Left colon (tissue), 2 donors: ENCODE measurements at regions not wholly inside any gene's neighbourhood (a gene's known extent, or its start where the extent isn't known, plus 50 kb on each side); places are given as distances from the start of the nearest gene placed in this dataset.
A peak's percentile ranks its signal among the peaks of the same experiment; 100 is the strongest.

Experiments used
- ATAC-seq: fragments of 200-7000 bp; cut with Tn5 transposase; one replicate; pipeline ENCODE4 v1.9.1; 2020; ENCODE audit warnings: mild to moderate bottlenecking, moderate library complexity
- DNase-seq, 2 donors: peaks; one replicate each; pipeline ENCODE4 v3.0.0-alpha.2; 2020
- intact Hi-C, 2 donors: fragments of 100-400 bp; cut with DNase I in 1 of 2; cut with micrococcal nuclease in 1 of 2; formaldehyde crosslinking; loops; one replicate each; pipeline versions ENCODE4 v1.11.2 to v1.14.0; 2022; cut with DNase I, micrococcal nuclease
- donor health status: DM: no; HTN: no; CAD: no.
- donor health status: DM: yes; HTN: yes; CAD: no.

- DNase-seq = no peak
- no peak for ATAC-seq
- intact Hi-C loops = no loop called here
These were observed 137.5 kb upstream of the HMHB1 start for GRCh38 chr5:143674469-143674786.

GRCh38 chr5:143673676-143674468 is 138.1 kb upstream of the HMHB1 start:
- ATAC-seq (no peak), DNase-seq (no peak)
- intact Hi-C loops = no loop called here

GRCh38 chr5:143672806-143673205 is 139.2 kb upstream of the HMHB1 start:
- DNase-seq = no peak
- intact Hi-C loops = no loop called here
- ATAC-seq = no peak

DNA sequence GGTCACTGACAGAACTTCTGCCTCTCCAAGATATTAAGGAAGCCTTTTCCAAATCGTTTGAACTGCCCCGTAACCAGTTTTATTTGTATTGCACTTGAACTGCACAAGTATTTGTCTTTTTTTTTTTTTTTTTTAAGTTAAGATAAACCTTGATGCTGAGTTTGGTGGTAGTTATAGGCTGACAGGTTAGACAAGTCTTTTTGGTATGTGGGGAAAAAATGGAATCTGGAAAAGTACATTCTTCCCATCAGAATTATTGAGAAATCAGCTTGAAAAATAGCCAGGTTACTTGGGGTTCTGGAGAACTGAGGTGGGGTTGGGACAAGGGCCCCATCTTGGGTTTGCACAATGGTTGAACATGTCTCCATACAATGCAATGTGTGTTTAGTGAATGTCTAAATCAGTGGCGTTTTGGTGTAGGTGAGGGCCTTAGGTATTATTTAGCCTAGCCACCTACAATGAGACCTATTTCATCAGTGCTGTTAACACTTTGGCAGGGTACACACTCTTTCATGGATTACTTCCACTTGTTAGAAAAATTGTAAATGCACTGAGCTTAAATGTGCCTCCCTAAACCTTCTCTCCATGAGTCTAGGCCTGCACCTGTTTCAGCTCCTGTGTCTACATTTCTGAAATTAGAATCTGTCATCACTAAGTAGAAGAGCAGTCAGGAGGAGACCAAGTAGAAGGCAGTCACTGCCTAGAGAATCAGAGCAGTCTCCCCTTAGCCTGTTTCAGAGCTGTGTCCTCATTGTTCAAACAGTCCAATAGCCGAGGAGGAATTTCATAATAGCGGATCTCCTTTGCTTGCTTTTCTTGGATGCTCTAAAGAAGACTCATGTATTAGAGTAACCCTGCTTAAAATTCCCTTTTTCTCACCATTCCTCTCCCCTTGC is 140.0 kb upstream of the HMHB1 start:
- DNase-seq = no peak
- intact Hi-C loops = no loop called here
- ATAC-seq = no peak

- intact Hi-C loops = no loop called here
- ATAC-seq (no peak), DNase-seq (no peak)
These were observed 140.9 kb upstream of the HMHB1 start for GRCh38 chr5:143671021-143671420.

- DNase-seq (no peak), ATAC-seq (no peak)
These were observed 146.1 kb upstream of the HMHB1 start for GRCh38 chr5:143665866-143666265.

GRCh38 chr5:143664623-143665022 is 147.3 kb upstream of the HMHB1 start:
- no peak for ATAC-seq
- intact Hi-C loops = no loop called here
- no peak for DNase-seq

More at GRCh38 chr5:143665866-143666265, 146.1 kb upstream of the HMHB1 start:
- intact Hi-C loops = no loop called here

GRCh38 chr5:143663872-143664271 is 148.1 kb upstream of the HMHB1 start:
- ATAC-seq (peak; percentile 94), DNase-seq (no peak)
- intact Hi-C loops = no loop called here

DNA sequence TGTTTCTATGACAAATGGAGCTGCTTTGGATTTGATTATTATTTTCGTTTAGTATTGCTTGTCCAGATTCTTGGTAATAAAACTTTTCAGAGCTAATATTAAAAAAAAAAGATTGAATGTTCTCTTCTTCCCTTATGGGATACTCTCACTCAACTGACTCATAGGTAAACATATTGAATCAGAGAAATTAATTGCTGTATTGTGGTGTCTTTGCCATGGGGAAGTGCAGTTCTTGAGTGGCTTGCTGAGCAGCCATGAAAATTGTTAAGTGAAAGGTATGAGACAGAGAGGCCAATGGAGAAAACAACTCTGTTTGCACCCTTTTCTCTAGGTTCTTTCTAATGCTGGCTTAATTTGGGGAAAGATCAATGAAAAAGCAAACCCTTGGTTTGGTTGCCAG is 149.9 kb upstream of the HMHB1 start:
- DNase-seq (no peak), ATAC-seq (no peak)
- intact Hi-C loops = no loop called here

- intact Hi-C loops = no loop called here
- no peak for DNase-seq
- no peak for ATAC-seq
These were observed 151.3 kb upstream of the HMHB1 start for GRCh38 chr5:143660625-143661024.

DNA sequence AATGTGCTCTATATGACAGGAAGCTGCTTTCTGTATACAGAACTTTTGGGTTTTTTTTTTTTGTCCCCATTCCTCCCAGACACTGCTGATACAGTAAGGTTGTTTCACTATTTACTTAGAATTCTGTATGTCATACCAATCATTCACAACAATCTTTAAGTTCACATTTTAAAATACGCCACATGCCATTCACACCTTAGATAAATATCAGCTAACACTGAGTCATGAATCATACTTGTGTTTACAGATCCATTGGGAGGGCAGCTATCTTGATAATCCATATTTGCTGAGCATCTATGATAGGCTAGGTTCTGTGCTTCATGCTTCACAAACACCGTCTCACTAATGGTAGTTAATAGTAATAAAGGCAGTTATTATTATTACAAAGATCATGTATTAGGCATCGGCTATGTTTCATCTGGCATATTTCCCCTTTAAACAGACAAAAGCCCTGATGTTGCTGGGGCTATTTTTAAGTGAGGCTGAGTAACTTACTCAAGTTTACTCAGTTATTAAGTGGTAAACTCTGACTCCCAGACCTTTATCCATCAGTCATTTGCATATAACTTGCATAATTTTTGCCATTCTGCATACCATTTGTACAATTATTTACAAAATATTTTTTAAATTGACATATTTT is 152.2 kb upstream of the HMHB1 start:
- DNase-seq = no peak
- intact Hi-C loops = no loop called here
- ATAC-seq = peak; percentile 53

- intact Hi-C loops = no loop called here
- DNase-seq = no peak
- no peak for ATAC-seq
These were observed 153.0 kb upstream of the HMHB1 start for GRCh38 chr5:143658956-143659355.

- ATAC-seq = no peak
- no peak for DNase-seq
- intact Hi-C loops = no loop called here
These were observed 154.2 kb upstream of the HMHB1 start for GRCh38 chr5:143657647-143658285.

DNA sequence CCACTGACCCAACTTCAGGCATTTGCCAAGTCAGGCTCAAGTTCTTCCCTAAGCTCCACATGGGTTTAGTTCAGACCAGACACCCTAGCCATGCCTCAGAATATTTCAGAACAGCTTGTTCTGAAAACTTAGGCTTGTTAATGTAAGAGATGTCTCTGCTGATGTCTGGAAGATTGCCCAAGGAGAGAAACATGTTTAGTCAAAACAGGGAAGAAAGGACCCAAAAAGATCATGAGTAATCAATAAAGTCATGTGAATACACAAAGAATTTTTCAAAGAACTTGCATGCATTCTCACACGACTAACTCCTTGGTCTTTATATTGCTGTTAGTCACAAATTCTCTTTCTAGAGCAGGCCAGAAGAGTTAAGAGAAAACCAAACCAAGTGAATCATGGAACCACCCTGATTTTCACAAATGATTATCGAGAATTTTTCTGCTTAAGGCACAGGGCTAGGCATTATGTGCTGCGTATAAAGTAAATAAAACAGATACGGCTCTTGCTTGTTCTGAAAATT is 158.1 kb upstream of the HMHB1 start:
- no peak for ATAC-seq
- intact Hi-C loops = no loop called here
- DNase-seq = no peak

DNA sequence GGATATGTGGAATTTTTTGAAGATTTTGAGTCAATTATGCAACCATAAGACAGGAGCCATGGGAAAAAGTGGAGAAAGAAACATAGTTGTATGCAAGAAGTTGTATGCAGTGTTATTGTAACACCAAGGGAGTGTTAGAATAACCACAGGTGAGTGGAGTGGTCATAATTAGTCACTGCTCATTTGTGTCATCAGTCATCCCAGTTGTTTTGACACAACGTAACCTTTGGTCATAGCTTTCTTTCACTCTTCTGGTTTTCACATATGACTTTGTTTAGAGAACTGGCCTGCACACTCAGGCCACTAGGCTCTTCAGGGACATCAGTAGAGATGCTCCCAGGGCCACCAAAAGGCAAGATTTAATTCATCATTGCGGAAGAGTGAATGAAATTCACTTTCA is 158.7 kb upstream of the HMHB1 start:
- intact Hi-C loops = no loop called here
- DNase-seq (no peak), ATAC-seq (peak; percentile 33)

DNA sequence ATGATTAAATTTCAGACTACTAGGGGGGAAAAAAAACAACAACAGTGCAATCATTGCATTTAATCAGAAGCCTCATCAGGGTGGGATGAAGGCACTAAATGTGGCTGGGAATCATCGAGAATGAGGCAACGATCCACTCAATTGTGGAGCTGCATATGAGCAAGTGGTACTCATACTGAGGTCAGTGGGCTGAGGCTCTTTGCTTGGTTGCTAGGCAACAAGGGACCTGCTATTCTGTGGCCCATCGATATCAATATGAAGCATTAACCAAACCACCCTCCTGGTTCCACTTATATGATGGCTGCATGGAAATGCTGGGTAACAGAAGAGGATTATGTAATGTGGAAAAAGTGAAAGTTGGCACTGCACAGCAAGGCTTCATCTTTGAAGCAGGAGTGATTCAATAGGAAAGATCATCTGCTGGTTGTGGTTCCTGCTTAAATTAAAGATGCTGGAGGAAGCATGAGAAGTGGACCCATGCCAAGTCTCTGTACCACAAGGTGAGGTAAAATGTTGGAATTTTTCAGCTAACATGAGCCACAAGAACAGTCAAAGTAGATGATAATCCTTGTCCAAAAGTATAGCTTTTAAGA is 159.8 kb upstream of the HMHB1 start:
- ATAC-seq = no peak
- intact Hi-C loops = no loop called here
- DNase-seq = no peak

GRCh38 chr5:143649937-143650621 is 161.9 kb upstream of the HMHB1 start:
- intact Hi-C loops = no loop called here

GRCh38 chr5:143648696-143649095 is 163.3 kb upstream of the HMHB1 start:
- DNase-seq (no peak), ATAC-seq (no peak)
- intact Hi-C loops = no loop called here

More at GRCh38 chr5:143649937-143650621, 161.9 kb upstream of the HMHB1 start:
- no peak for ATAC-seq
- DNase-seq = no peak
